Transverse colon (tissue), 4 donors: ENCODE measurements at regions not wholly inside any gene's neighbourhood (a gene's known extent, or its start where the extent isn't known, plus 50 kb on each side); places are given as distances from the start of the nearest gene placed in this dataset.

Source experiments
- DNase-seq: peaks from one replicate; pipeline ENCODE4 v3.0.0-alpha.2; 2019
- H3K27ac ChIP-seq, 4 donors: fragments of 200-600 bp; sonication (generic); 2 replicates each; pipeline ENCODE4 v1.5.1; 2016 to 2018; ENCODE audit warnings: inconsistent platforms in 4 of 4
- H3K27me3 ChIP-seq: fragments of 200-600 bp; sonication (generic); 2 replicates; pipeline ENCODE4 v1.5.1; 2017; ENCODE audit warnings: inconsistent platforms
- H3K36me3 ChIP-seq, 4 donors: fragments of 200-600 bp; sonication (generic); 2 replicates each; pipeline ENCODE4 v1.5.1; 2017 to 2019; ENCODE audit warnings: inconsistent platforms in 4 of 4
- H3K4me1 ChIP-seq, 4 donors: fragments of 200-600 bp; sonication (generic); 2 replicates each; pipeline ENCODE4 v1.5.1; 2017 to 2020; ENCODE audit warnings: inconsistent platforms in 4 of 4
- H3K4me3 ChIP-seq, 4 donors: fragments of 200-600 bp; sonication (generic); 1 replicate in 1 of 4; 2 replicates in 3 of 4; pipeline versions ENCODE4 v1.5.1 to v1.6.1; 2017 to 2019; ENCODE audit warnings: inconsistent platforms in 4 of 4
- H3K9me3 ChIP-seq, 2 donors: fragments of 200-600 bp; sonication (generic); 2 replicates each; pipeline ENCODE4 v1.5.1; 2017 to 2019; ENCODE audit warnings: inconsistent platforms in 2 of 2
- CTCF ChIP-seq, 5 experiments: fragments of 200-600 bp in 3 of 5; fragments of 450-650 bp in 2 of 5; sonication (generic) in 3 of 5; IDR thresholded peaks; 1 replicate in 2 of 5; 2 replicates in 3 of 5; pipeline ENCODE4 v1.5.1; 2016 to 2017; ENCODE audit warnings: antibody characterized with exemption in 5 of 5, inconsistent platforms in 3 of 5, mild to moderate bottlenecking in 2 of 5, moderate library complexity in 1 of 5
- EP300 ChIP-seq: sonication (generic); formaldehyde crosslinking; IDR thresholded peaks from one replicate; pipeline ENCODE4 v1.6.1; 2017; ENCODE audit warnings: antibody characterized with exemption, low read depth
- POLR2A ChIP-seq: fragments of 450-650 bp; IDR thresholded peaks from one replicate; pipeline ENCODE4 v1.6.1; 2016; ENCODE audit warnings: antibody characterized with exemption, mild to moderate bottlenecking, moderate library complexity
- POLR2AphosphoS5 ChIP-seq, 3 donors: sonication (generic); formaldehyde crosslinking; IDR thresholded peaks; one replicate each; pipeline ENCODE4 v1.6.1; 2016; ENCODE audit warnings: antibody characterized with exemption in 3 of 3
- WGBS, 2 donors: methylation state at CpG; one replicate each; pipeline ENCODE4 v1.1.5; 2018; ENCODE audit warnings: low coverage in 1 of 2; 5-methylcytosine and 5-hydroxymethylcytosine counted together
- in situ Hi-C, 4 donors: fragments of 200-750 bp; cut with MboI; loops; one replicate each; pipeline versions ENCODE4 v1.15.0 to v1.15.1; 2017; ENCODE audit warnings: low sequenced_read_pairs in 3 of 4, low pct_ligation_motif_present in 1 of 4, low pct_unique_long_range_greater_than_20kb in 1 of 4
- intact Hi-C: fragments of 100-400 bp; cut with DNase I; formaldehyde crosslinking; loops from one replicate; pipeline ENCODE4 v1.15.1; 2023; ENCODE audit warnings: low total_unique reads

- Histone ChIP-seq H3K4me1 (peaks cover 23 to 57% (median 43%) of the 10 kb centered on the region in 4 donors), H3K36me3 (no peaks in the 10 kb centered on the region), H3K9me3 (no peaks in the 10 kb centered on the region), H3K4me3 (no peak overlapping the region), H3K27ac (no peak overlapping the region), H3K27me3 (no peaks in the 10 kb centered on the region)
- DNase-seq: no peak
- intact Hi-C loops: loop anchor here (5.0 kb wide), 1 partner anchor 297 kb away; no protein-coding TSS in a partner anchor
- in situ Hi-C loops: no loop called here
- TF ChIP-seq CTCF (IDR thresholded peaks at IDR 0.05): no peak
- TF ChIP-seq POLR2AphosphoS5 (IDR thresholded peaks at IDR 0.05): no peak
- 50 to 89% methylated on average over 2 to 7 of the region's 7 CpGs for WGBS, 2 donors
Observed at GRCh38 chr20:53874104-53874503, 196.3 kb downstream of the BCAS1 start.

GRCh38 chr20:53873230-53873604, 197.2 kb downstream of the BCAS1 start:
- peak overlapping the region in 1 of 4 donors; percentile 2 for H3K4me3 ChIP-seq
- no peaks in the 10 kb centered on the region for H3K9me3 ChIP-seq
- TF ChIP-seq CTCF (IDR thresholded peaks at IDR 0.05) (no peak), POLR2AphosphoS5 (IDR thresholded peaks at IDR 0.05) (no peak)
- H3K27ac ChIP-seq: peak overlapping the region; percentile 79 to 87 (median 82)
- in situ Hi-C loops: no loop called here
- no peaks in the 10 kb centered on the region for H3K27me3 ChIP-seq
- intact Hi-C loops: loop anchor here (5.0 kb wide), 1 partner anchor 296 kb away; no protein-coding TSS in a partner anchor
- WGBS, 2 donors: 44 to 80% methylated on average over 1 to 2 of the region's 2 CpGs
- H3K4me1 ChIP-seq: peaks cover 23 to 48% (median 36%) of the 10 kb centered on the region in 4 donors
- no peaks in the 10 kb centered on the region for H3K36me3 ChIP-seq
- DNase-seq: no peak

- in situ Hi-C loops (no loop called here), intact Hi-C loops (loop anchor here (5.0 kb wide), 1 partner anchor 295 kb away; no protein-coding TSS in a partner anchor)
- peak overlapping the region in 1 of 4 donors; percentile 2 for H3K4me3 ChIP-seq
- no peaks in the 10 kb centered on the region for H3K9me3 ChIP-seq
- 11 to 27% methylated on average over 10 of the region's 10 CpGs for WGBS, 2 donors
- H3K27ac ChIP-seq: peak overlapping the region; percentile 79 to 87 (median 82)
- H3K27me3 ChIP-seq: no peaks in the 10 kb centered on the region
- peaks cover 23 to 52% (median 40%) of the 10 kb centered on the region in 4 donors for H3K4me1 ChIP-seq
- no peaks in the 10 kb centered on the region for H3K36me3 ChIP-seq
- TF ChIP-seq POLR2A (no peak), CTCF (IDR thresholded peaks at IDR 0.05) (no peak), POLR2AphosphoS5 (IDR thresholded peaks at IDR 0.05) (no peak), EP300 (no peak)
- DNase-seq: no peak
Observed at GRCh38 chr20:53872561-53873229, 197.7 kb downstream of the BCAS1 start.

- in situ Hi-C loops: no loop called here
- Histone ChIP-seq H3K36me3 (no peaks in the 10 kb centered on the region), H3K4me1 (peaks cover 23 to 58% (median 42%) of the 10 kb centered on the region in 4 donors), H3K27ac (peak overlapping the region; percentile 79 to 87 (median 82)), H3K9me3 (no peaks in the 10 kb centered on the region), H3K27me3 (no peaks in the 10 kb centered on the region), H3K4me3 (no peak overlapping the region)
- 14 to 16% methylated on average over 1 to 2 of the region's 2 CpGs for WGBS, 2 donors
- DNase-seq: no peak
- intact Hi-C loops: loop anchor here (5.0 kb wide), 1 partner anchor 295 kb away; no protein-coding TSS in a partner anchor
- TF ChIP-seq POLR2AphosphoS5 (IDR thresholded peaks at IDR 0.05) (no peak), EP300 (no peak), POLR2A (no peak), CTCF (IDR thresholded peaks at IDR 0.05) (no peak)
Observed at GRCh38 chr20:53872081-53872541, 198.3 kb downstream of the BCAS1 start.
